Spleen (tissue), 7 donors: ENCODE measurements at regions not wholly inside any gene's neighbourhood (a gene's known extent, or its start where the extent isn't known, plus 50 kb on each side); places are given as distances from the start of the nearest gene placed in this dataset.

Experiments
- CTCF ChIP-seq, 11 experiments: fragments of 200-600 bp in 7 of 11; fragments of 450-650 bp in 4 of 11; sonication (generic) in 4 of 11; IDR thresholded peaks in 8 of 11; conservative IDR thresholded peaks in 3 of 11; 1 replicate in 7 of 11; 2 replicates in 4 of 11; pipeline versions ENCODE4 v1.4.0 to v1.8.0; 2016 to 2021; ENCODE audit warnings: antibody characterized with exemption in 11 of 11, inconsistent platforms in 4 of 11, mild to moderate bottlenecking in 1 of 11
- POLR2AphosphoS5 ChIP-seq, 3 donors: sonication (generic); formaldehyde crosslinking; IDR thresholded peaks; one replicate each; pipeline ENCODE4 v1.5.1; 2017; ENCODE audit warnings: antibody characterized with exemption in 3 of 3
- donor health status: DM: no; HTN: no; CAD: no; lungs with moderate emphysema.
- donor health status: DM: no; HTN: no; CAD: no.
- donor health status: DM: no; HTN: no; CAD: no.

GRCh38 chr22:27616033-27616432 lies 185.5 kb downstream of the MN1 start:
- TF ChIP-seq CTCF (IDR thresholded peaks at IDR 0.05 in 8 of 11, conservative IDR thresholded peaks at IDR 0.05 in 3 of 11) (no peak), POLR2AphosphoS5 (IDR thresholded peaks at IDR 0.05) (no peak)
